ENCODE measurements at regions not wholly inside any gene's neighbourhood (a gene's known extent, or its start where the extent isn't known, plus 50 kb on each side); places are given as distances from the start of the nearest gene placed in this dataset.

DNA sequence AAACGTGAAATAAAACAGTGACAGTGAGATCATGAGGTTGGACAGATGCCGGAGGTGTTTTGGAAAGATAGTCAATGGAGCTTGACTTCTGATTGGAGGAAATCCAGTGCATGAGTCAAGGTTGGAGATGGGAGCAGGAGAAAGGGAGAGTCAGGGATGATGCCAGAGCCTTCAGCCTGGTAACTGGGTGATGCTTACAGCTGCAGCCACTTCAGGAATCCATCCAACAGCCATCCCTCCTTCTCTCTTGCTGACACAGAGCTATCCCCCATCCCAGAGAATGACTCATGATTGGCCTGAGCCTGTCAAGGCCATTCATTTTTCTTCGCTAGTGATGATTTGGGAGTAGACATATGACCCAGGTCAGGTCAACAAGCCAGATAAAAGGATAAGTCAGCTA lies 112.8 kb downstream of the SAMD5 start:
- no peak for DNase-seq (ENCODE audit: low read depth, low spot score)

GRCh38 chr6:147621961-147622360 lies 113.5 kb downstream of the SAMD5 start:
- DNase-seq (ENCODE audit: low read depth, low spot score) = no peak

DNA sequence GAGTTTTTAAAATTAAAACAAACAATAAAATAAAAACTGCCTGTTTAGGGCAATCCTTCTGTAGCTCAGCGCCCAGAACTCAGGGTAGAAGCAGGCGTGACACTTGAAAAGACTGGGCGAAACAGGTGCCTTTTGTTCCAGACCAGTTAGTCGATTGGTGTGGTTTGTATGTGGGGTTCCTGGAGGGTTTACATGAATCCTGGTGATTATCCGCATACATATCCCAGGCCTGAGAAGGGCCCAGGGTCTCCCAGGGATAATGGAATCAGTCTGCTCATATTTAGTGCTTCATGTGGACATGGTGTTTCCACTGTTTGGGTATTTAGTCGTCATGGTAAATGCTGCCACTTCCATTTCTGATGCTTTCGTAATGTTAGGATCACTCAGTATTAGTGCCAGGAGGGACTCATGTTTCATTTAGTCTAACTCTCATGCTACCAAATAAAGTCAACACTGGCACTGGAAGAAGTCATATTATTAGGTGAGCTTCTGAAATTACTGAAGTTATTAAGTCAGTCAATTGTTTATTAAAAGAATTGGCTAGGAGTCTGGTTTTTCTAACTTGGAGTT lies 116.5 kb downstream of the SAMD5 start:
- no peak for DNase-seq (ENCODE audit: low read depth, low spot score)

DNA sequence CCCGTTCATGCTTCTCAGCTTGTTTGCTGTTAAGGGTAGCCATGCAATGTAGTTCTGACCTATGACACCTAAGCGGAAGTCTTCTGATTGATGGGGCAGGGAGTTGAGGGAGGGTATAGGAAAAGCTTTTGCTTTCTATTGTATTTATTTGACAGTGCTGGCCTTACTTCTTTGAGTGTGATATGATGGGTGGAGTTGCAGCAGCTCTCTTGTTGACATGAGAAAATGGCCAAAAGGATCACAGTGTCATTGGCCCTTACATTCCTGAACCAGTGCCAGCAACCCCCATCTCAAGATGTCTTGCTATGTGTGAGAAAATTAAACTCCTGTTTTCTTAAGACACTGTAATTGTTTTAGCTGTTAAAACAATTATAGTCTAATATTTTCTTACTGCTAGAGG lies 117.5 kb downstream of the SAMD5 start:
- DNase-seq (ENCODE audit: low read depth, low spot score) = no peak

DNA sequence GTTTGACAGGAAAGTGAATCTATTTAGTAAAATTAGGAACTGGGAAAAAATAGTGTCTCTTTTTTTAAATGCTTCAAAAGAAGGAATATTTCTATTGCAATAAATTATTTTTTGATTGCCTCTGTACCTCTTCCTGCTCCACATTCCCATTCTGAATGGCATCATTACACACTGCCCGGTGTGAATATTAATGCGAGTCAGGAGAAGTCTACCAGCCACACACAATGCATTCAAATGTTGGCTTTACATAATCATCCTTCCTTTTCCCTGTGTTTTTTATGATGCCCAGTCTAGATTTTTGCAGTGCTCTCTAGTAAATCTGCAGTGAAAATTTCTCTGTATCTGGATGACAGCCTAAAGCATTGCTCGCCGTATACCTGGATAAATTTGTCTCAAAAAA lies 118.9 kb downstream of the SAMD5 start:
- DNase-seq (ENCODE audit: low read depth, low spot score) = no peak

DNA sequence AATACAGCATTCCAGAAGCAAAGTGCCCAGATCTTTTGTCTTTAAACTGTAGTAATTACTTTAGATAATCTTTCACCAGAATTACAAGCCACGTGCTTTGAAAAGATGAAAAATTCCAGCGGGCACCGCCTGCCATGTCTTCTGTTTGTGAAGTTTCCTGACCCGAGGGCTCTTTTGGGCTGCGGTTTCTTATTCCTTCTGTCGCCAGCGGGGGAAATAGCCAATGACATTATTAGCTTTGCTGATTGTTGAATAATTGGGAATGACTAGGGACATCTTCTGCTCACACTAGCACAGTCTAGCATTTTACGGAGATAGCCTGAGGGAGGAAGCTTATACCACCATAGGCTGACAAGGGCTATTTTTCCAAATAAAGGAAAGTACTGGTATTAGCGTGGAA lies 124.7 kb downstream of the SAMD5 start:
- no peak for DNase-seq (ENCODE audit: low read depth, low spot score)

DNA sequence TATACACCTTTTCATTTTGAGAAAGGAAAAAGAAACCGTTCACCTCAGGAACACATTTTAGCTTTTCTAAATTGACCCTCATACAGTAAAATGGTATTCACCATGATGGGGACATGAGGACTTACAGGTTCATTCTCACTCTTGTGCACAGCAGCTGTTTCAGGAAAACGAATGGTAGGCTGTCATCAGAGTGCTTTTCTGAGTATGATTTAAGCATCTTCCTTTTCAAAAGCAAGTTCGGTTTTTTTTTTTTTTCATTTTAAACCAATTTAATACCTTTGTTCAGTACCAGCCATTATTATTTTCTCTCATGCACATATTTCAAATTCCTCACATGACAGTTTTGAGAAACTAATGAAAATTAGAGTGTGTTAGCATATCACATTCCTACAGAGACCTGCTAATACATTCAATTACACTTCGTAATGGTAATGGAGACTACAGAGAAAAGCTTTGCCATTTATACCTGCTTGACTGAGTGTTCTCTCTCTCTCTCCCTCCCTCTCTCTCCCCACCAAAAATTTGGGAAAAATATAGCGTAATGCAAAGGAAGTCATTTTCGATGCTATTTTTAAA lies 129.2 kb downstream of the SAMD5 start:
- no peak for DNase-seq (ENCODE audit: low read depth, low spot score)

DNA sequence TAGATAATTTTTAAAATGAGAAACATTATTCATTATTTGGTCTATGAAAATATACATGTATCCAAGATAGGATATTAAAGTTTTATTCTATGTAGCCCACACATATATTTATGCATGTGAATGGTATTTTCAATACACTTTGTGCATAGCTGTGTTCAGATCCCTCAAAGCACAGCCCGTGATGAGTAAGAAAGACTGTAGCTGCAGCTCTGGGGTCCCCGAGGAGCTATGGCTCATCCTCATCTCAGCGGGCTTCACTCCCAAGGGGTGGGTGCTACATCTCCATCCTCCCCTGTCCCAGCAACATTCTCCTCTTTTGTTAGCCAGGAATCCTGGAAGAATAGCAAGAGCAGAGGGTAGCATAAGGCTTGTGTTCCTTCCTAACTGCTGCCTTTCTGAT lies 130.8 kb downstream of the SAMD5 start:
- DNase-seq (ENCODE audit: low read depth, low spot score) = no peak

GRCh38 chr6:147640606-147641005 lies 132.1 kb downstream of the SAMD5 start:
- DNase-seq (ENCODE audit: low read depth, low spot score) = no peak

DNA sequence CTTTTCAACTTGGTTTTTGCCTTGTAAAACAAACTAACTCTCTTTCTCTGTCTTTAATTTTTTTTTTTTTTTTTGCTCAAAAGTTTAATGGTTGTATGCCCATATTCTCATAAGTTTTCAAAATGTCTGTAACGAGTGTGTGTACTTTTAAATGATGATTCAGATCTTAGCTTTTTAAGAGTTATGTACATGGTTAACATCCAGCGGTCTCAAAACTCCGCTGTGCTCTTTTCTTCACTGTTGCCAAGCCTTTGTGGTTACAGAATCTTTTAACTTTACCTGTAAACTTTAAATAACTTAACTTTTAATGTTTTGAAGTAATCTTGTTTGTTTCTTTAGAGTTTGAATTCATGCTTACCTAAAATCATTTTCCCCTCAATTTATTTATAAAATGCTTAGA lies 133.0 kb downstream of the SAMD5 start:
- no peak for DNase-seq (ENCODE audit: low read depth, low spot score)

DNA sequence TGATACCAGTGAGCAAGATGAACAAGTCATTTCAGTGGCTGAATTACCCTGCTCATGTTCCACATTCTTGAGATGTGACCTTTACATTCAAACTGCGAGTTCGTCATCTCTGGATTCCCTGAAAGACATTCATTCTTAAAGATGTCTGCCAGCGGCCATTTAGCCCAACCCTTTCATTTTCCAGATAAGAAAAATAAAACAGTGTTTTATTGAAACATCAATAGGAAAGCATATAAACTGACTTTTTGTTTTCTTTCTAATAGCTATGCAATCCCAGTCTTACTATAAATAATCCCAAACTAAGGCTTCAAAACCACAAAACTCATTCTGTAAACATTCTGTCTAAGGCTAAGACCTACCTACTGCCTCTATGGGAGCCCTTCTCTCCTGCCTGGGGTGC lies 134.0 kb downstream of the SAMD5 start:
- DNase-seq (ENCODE audit: low read depth, low spot score) = no peak

- no peak for DNase-seq (ENCODE audit: low read depth, low spot score)
These were observed 135.1 kb downstream of the SAMD5 start for GRCh38 chr6:147643341-147644200.

- no peak for DNase-seq (ENCODE audit: low read depth, low spot score)
These were observed 140.4 kb downstream of the SAMD5 start for GRCh38 chr6:147648916-147649315.

DNA sequence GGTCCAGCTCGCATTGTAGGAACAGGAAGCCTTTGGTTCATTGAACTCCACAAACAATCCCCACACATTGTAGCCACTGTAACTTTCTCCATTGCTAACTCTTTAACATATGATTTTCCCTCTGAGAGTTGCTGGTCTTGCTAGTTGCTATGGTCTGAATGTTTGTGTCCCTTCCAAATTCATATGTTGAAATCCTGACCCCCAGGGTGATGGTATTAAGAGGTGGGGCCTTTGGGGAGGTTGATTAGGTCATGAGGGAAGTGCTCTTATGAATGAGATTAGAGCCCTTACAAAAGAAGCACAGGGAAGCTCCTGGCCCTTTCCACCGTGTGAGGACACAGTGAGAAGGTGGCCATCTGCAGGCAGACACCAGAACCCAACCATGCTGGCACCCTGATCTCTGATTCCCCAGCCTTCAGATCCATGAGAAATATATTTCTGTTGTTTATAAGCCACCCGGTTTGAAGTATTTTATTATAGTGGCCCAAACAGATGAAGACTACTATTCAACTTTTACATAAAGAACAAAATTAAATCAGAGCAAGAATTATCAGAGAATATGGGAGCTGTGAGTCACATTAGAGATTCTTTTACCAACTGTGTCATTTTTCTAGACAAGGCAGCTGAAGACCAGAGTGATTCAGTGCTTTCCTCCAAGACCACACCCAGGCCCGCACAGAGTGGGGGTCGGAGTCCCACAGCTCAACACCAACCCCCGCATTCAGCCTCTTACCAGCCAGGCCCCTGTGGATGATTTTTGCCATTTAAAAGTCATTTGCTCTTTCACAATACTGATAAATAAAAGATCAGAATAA lies 143.0 kb downstream of the SAMD5 start:
- DNase-seq (ENCODE audit: low read depth, low spot score) = peak; percentile 9

DNA sequence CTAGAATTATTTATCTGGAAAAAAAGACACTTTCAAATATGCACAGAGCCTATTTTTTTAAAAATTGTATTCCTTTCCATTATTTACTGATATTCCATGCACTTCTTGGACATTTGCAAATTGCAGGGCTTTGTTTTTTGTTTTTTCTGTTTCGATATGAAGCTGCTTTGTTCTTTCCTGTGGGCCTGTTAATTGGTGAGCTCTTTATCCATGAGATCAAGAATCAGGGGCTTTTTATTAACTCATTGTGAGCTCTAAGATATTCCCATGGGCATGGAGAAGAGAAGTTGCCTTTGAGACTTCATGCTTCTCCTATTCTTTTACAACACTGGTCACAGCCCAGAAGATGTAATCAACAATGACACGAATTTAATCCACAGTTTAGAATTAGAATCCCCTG lies 145.1 kb downstream of the SAMD5 start:
- DNase-seq (ENCODE audit: low read depth, low spot score) = no peak

DNA sequence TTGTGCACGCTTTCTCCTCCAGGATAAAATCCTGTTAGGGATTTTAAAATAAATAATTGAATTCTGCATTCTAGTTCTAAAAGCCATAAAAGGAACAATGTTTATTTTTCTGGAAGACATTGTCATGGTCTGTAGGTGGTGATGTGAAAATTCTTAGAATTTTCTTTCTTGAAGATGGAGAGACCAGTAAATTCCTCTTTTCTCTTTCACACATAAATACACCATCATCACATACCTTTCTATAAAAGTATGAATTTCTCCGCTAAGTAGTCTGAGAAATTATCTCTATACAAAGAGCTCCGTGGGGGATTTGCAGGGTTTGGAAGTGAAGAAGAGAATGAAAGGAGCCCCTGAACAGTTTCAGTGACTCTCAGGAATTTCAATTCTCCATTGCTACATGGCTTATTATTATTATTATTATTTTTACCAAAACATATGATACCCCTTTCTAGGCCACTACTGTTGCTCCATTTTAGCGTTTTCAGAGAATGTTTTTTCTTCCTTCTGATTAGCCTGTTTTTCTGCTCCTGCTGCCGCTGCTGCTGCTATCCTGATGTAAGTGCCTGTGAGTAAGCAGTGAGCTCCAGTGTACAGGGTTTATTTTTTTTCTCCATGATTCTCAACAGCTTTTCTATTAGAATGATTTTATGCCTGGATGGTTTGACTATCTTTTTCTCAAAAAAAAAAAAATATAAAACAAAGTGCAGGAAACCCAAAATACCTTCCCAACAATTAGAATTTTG lies 145.8 kb downstream of the SAMD5 start:
- no peak for DNase-seq (ENCODE audit: low read depth, low spot score)

- DNase-seq (ENCODE audit: low read depth, low spot score) = peak; percentile 3
These were observed 152.1 kb downstream of the SAMD5 start for GRCh38 chr6:147660334-147661311.

GRCh38 chr6:147662646-147663045 lies 154.2 kb downstream of the SAMD5 start:
- no peak for DNase-seq (ENCODE audit: low read depth, low spot score)

- DNase-seq (ENCODE audit: low read depth, low spot score) = no peak
These were observed 155.6 kb downstream of the SAMD5 start for GRCh38 chr6:147664092-147664491.

DNA sequence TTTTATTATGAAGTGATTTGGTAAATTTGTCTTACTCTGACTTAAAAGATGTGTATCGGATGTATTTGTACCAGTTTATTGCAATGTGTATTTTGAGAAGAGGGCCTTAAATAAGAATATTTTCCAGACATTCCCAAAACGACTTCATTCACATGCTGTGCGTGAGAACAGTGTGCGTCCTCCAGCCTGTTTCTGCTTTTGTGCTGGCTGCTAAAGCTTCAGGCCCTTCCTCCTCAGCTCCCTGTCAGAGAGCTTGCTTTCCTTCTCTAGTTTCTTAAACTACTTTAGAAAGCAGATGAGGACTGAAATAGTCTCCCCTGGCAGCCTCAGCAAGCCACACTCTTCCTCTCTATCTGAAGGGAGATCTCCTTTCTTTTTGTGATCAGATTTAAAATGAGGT lies 157.8 kb downstream of the SAMD5 start:
- DNase-seq (ENCODE audit: low read depth, low spot score) = no peak
